Ishikawa (cell line): ENCODE measurements at regions not wholly inside any gene's neighbourhood (a gene's known extent, or its start where the extent isn't known, plus 50 kb on each side); places are given as distances from the start of the nearest gene placed in this dataset.

Experiments used
- CEBPB ChIP-seq: IDR thresholded peaks from 2 replicates; pipeline ENCODE4 v1.6.1; 2012
- CREB1 ChIP-seq: IDR thresholded peaks from 2 replicates; pipeline ENCODE4 v1.6.1; 2012; ENCODE audit warnings: low read depth
- EGR1 ChIP-seq: IDR thresholded peaks from 2 replicates; pipeline ENCODE4 v1.6.1; 2012
- EP300 ChIP-seq: IDR thresholded peaks from 2 replicates; pipeline ENCODE4 v1.6.1; 2012; ENCODE audit warnings: borderline replicate concordance
- FOXM1 ChIP-seq: IDR thresholded peaks from 2 replicates; pipeline ENCODE4 v1.6.1; 2012; ENCODE audit warnings: low read depth, borderline replicate concordance
- NFIC ChIP-seq: IDR thresholded peaks from 2 replicates; pipeline ENCODE4 v1.6.1; 2012
- RAD21 ChIP-seq: IDR thresholded peaks from 2 replicates; pipeline ENCODE4 v1.6.1; 2012; ENCODE audit warnings: low read depth
- TAF1 ChIP-seq: IDR thresholded peaks from 2 replicates; pipeline ENCODE4 v1.6.1; 2012; ENCODE audit warnings: low read depth, mild to moderate bottlenecking
- TCF12 ChIP-seq: IDR thresholded peaks from 2 replicates; pipeline ENCODE4 v1.6.1; 2012; ENCODE audit warnings: low read depth
- TEAD4 ChIP-seq: IDR thresholded peaks from 2 replicates; pipeline ENCODE4 v1.6.1; 2012
- YY1 ChIP-seq: IDR thresholded peaks from 2 replicates; pipeline ENCODE4 v1.6.1; 2012; ENCODE audit warnings: low read depth
- ZBTB7A ChIP-seq: IDR thresholded peaks from 2 replicates; pipeline ENCODE4 v1.6.1; 2012; ENCODE audit warnings: low read depth
- TF ChIP-seq, protein P1 (sequence below): IDR thresholded peaks from 2 replicates; pipeline ENCODE4 v1.6.1; 2012
- TF ChIP-seq, protein P2 (sequence below): IDR thresholded peaks from 2 replicates; pipeline ENCODE4 v1.6.1; 2012; ENCODE audit warnings: low read depth, mild to moderate bottlenecking
- TF ChIP-seq, protein P3 (sequence below): IDR thresholded peaks from 2 replicates; pipeline ENCODE4 v1.6.1; 2012

DNA sequence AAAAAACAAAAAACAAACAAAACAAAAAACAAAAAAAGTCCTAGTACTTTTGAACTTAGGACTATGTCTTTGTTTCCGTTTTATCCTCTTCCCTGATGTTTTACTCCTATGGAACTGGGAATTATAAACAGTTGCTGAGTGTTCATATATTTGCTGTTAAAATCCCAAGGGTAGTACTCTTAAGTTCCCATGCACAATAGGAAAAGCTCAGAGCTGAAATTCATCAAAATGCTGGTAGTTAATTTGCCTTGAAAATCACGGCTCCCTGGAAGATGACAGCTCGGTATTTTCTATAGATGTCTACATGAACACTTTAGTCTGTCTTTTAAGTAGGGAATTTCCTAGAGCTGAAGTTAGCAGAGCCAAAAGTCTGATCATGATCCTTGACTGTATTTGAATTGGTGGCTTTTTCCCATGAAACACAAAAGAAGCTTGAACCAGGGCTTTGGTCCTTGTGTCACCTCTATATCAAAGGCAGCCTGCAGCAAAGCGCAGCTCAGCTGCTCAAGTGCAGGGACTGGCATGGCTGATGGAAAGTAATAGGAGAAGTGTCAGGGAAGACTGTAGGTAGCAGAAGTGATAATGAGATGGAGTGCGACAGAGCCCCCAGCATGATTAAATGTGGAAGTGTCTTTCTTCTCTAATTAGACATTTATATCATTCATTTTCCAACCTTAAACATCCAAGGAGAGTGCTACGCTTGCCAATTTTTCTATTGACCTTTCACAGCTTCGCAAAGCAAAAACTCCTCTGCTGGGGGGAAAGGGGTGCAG, 310.9 kb downstream of the TRIM36 start:
- TF ChIP-seq TCF12: no peak
- TF ChIP-seq, protein P1, sequence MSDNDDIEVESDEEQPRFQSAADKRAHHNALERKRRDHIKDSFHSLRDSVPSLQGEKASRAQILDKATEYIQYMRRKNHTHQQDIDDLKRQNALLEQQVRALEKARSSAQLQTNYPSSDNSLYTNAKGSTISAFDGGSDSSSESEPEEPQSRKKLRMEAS: no peak
- TF ChIP-seq EP300: no peak
- no peak for TF ChIP-seq EGR1
- no peak for TF ChIP-seq ZBTB7A
- TF ChIP-seq RAD21: no peak
- TF ChIP-seq, protein P2, sequence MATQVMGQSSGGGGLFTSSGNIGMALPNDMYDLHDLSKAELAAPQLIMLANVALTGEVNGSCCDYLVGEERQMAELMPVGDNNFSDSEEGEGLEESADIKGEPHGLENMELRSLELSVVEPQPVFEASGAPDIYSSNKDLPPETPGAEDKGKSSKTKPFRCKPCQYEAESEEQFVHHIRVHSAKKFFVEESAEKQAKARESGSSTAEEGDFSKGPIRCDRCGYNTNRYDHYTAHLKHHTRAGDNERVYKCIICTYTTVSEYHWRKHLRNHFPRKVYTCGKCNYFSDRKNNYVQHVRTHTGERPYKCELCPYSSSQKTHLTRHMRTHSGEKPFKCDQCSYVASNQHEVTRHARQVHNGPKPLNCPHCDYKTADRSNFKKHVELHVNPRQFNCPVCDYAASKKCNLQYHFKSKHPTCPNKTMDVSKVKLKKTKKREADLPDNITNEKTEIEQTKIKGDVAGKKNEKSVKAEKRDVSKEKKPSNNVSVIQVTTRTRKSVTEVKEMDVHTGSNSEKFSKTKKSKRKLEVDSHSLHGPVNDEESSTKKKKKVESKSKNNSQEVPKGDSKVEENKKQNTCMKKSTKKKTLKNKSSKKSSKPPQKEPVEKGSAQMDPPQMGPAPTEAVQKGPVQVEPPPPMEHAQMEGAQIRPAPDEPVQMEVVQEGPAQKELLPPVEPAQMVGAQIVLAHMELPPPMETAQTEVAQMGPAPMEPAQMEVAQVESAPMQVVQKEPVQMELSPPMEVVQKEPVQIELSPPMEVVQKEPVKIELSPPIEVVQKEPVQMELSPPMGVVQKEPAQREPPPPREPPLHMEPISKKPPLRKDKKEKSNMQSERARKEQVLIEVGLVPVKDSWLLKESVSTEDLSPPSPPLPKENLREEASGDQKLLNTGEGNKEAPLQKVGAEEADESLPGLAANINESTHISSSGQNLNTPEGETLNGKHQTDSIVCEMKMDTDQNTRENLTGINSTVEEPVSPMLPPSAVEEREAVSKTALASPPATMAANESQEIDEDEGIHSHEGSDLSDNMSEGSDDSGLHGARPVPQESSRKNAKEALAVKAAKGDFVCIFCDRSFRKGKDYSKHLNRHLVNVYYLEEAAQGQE: no peak
- TF ChIP-seq, protein P3, sequence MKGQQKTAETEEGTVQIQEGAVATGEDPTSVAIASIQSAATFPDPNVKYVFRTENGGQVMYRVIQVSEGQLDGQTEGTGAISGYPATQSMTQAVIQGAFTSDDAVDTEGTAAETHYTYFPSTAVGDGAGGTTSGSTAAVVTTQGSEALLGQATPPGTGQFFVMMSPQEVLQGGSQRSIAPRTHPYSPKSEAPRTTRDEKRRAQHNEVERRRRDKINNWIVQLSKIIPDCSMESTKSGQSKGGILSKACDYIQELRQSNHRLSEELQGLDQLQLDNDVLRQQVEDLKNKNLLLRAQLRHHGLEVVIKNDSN: no peak
- no peak for TF ChIP-seq CREB1
- no peak for TF ChIP-seq YY1
- no peak for TF ChIP-seq TEAD4
- TF ChIP-seq FOXM1: no peak

DNA sequence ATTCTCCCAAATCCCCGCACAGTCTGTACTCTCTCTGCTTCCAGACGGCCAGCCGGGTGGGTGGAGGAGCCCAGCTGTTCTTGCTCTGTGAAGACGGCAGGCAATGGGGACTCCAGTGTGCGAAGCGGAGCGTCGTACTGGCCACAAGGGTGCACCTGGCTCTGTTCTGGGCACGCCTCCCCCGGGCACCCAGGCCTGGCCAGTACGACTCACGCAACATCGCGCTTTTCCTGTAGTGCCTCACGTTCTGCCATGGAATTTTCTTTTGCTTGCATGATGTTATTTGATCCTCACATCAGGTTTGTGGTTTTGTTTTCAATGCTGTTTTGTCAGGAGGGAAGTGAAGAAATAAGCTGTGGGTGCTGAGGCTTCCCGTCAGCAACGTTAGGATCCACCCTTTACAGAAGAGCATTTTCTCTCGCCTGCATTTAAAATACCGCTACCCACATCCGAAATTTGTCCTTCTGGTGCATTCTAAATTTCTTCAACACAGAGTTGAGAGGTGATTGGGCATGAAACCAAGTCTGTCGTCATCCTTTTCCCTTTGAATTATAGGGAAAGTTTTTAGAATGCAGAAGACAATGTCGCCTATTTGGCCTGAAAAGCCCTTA, 311.7 kb downstream of the TRIM36 start:
- TF ChIP-seq, protein P2: no peak
- TF ChIP-seq, protein P1: no peak
- TF ChIP-seq RAD21: no peak
- TF ChIP-seq EGR1: no peak
- TF ChIP-seq TAF1: no peak
- no peak for TF ChIP-seq TEAD4
- no peak for TF ChIP-seq TCF12
- TF ChIP-seq EP300: no peak

DNA sequence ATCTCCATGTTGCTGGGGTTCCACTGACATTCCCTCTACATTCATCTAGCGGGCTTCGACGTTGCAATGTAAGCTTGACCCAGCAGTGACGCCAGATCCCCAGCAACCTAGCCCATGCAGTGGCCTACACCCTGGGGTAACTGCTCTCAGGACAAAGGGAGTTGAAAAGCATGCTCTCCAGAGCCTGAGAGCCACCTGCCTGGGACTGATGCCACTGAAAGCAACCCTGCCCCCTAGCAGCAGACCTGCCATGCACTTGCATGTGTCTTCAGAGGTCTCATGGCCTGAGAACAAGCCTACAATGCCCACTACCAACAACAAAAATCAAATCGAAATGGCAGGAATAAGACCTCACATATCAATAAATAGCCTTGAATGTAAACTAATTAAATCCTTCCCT, 330.3 kb downstream of the TRIM36 start:
- TF ChIP-seq TEAD4 (no peak), EGR1 (no peak), FOXM1 (no peak), CREB1 (no peak), EP300 (no peak), YY1 (no peak), TAF1 (no peak), RAD21 (no peak)
- TF ChIP-seq, protein P3: no peak
- TF ChIP-seq, protein P1: no peak

DNA sequence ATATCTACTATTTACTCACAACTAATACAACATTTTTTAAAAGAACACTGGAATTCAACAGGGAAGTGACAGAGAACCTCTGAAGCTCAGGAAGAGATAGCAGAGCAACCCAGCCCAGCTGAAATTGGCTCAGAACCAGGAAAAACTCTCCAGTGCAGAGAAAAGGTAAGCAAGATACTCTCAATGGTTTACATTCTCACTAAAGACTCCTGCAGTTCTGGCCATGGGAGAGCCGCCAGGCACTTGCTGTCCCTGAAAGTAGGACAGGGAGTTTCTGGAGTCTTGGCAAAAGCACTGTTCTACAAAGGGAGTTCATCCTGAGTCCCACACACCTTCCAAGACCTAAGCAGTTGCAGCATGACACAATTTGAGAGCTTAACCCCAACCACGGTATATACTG, 330.8 kb downstream of the TRIM36 start:
- TF ChIP-seq EGR1: no peak
- no peak for TF ChIP-seq TCF12
- TF ChIP-seq YY1: no peak

DNA sequence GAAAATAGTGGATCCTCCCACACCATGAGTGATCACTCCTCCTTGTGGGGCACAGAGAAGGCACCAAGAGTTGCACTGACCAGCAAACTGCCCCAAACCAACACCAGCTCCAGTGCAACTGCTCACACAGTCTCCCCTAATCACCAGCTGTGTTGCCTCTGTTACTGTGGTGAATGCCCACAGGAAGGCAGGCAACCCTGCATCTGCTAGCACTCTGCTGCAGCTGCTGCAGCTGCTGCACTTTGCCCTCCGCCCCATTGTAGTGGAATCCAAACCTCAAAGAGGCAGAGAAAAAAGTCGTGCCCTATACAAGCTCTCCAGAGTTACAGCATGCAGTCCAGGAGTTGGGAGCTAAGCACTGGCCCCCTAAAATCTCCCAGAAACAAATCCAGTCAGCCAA, 339.6 kb downstream of the TRIM36 start:
- TF ChIP-seq FOXM1: no peak
- TF ChIP-seq, protein P1: no peak

DNA sequence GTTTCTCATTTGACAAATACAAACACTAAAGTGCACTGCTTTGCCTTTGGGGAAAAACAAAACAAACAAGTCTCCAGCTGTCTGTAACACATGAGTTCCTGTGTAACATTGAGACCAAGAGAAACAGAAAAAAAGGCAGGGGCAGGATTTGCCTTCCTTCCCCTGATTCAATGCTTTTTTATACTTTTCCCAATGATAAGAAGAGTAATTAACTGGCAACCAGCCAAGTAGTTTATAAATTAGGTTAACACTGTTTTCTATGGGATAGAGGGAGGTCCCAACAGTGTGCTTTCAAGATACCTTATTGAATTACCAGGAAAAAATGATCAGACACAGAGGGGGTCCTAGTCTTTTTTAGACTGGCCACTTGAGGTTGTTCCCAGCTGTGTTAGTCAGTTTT, 346.8 kb downstream of the TRIM36 start:
- TF ChIP-seq, protein P1: no peak
- no peak for TF ChIP-seq CEBPB
- TF ChIP-seq TEAD4: no peak
- TF ChIP-seq TAF1: no peak
- no peak for TF ChIP-seq EGR1
- no peak for TF ChIP-seq NFIC
- no peak for TF ChIP-seq FOXM1
- TF ChIP-seq, protein P2: no peak
- TF ChIP-seq, protein P3: no peak
